Body of pancreas (tissue), 4 donors: ENCODE measurements at regions not wholly inside any gene's neighbourhood (a gene's known extent, or its start where the extent isn't known, plus 50 kb on each side); places are given as distances from the start of the nearest gene placed in this dataset.
"Not testable (repeated sequence)": the region's sequence is repeated elsewhere in the genome, so short reads cannot be mapped to it uniquely, and the experiment has no call there.

Experiments used
- ATAC-seq: fragments of 150-250 bp; one replicate; pipeline ENCODE4 v1.9.1; 2016
- DNase-seq, 4 donors: peaks; one replicate each; pipeline ENCODE4 v3.0.0-alpha.2; 2019
- H3K27ac ChIP-seq, 4 donors: fragments of 200-600 bp; sonication (generic); 1 replicate in 3 of 4; 2 replicates in 1 of 4; pipeline versions ENCODE4 v1.5.1 to v1.6.1; 2016 to 2019; ENCODE audit warnings: mild to moderate bottlenecking in 1 of 4, mixed read lengths in 1 of 4, moderate library complexity in 1 of 4
- H3K27me3 ChIP-seq, 2 donors: fragments of 200-600 bp; sonication (generic); one replicate each; pipeline ENCODE4 v1.6.0; 2016; ENCODE audit warnings: mild to moderate bottlenecking in 1 of 2
- H3K36me3 ChIP-seq, 2 donors: fragments of 200-600 bp; sonication (generic); replicated peaks in 1 of 2; 2 replicates each; pipeline ENCODE4 v1.5.1; 2016; ENCODE audit warnings: low read depth in 2 of 2; ENCODE audit not compliant: insufficient read depth in 1 of 2
- H3K4me1 ChIP-seq: fragments of 200-600 bp; sonication (generic); one replicate; pipeline ENCODE4 v1.6.0; 2016
- H3K4me3 ChIP-seq, 2 donors: fragments of 200-600 bp; sonication (generic); 1 replicate in 1 of 2; 2 replicates in 1 of 2; pipeline ENCODE4 v1.5.1; 2016 to 2019
- H3K9me3 ChIP-seq, 3 donors: fragments of 200-600 bp; sonication (generic); 1 replicate in 2 of 3; 2 replicates in 1 of 3; pipeline ENCODE4 v1.5.1; 2016
- CTCF ChIP-seq, 7 experiments: fragments of 450-650 bp in 4 of 7; fragments of 200-600 bp in 3 of 7; sonication (generic) in 3 of 7; IDR thresholded peaks; one replicate each; pipeline ENCODE4 v1.5.1; 2016 to 2019; ENCODE audit warnings: antibody characterized with exemption in 7 of 7
- POLR2A ChIP-seq, 3 donors: fragments of 450-650 bp; IDR thresholded peaks; one replicate each; pipeline ENCODE4 v1.6.1; 2016; ENCODE audit warnings: antibody characterized with exemption in 3 of 3, mild to moderate bottlenecking in 2 of 3
- WGBS, 2 donors: methylation state at CpG; one replicate each; pipeline ENCODE4 v1.1.5; 2017; 5-methylcytosine and 5-hydroxymethylcytosine counted together
- intact Hi-C: fragments of 100-400 bp; cut with DNase I; formaldehyde crosslinking; loops from one replicate; pipeline ENCODE4 v1.15.1; 2023

GRCh38 chr10:81728692-81729091 is 146.3 kb upstream of the NRG3 start:
- intact Hi-C loops, result no loop called here
- Histone ChIP-seq H3K36me3 (no peaks in the 10 kb centered on the region), H3K27me3 (no peaks in the 10 kb centered on the region), H3K4me3 (no peak overlapping the region), H3K4me1 (no peaks in the 10 kb centered on the region), H3K27ac (no peak overlapping the region), H3K9me3 (no peaks in the 10 kb centered on the region)
- DNase-seq, result no peak
- TF ChIP-seq CTCF (IDR thresholded peaks at IDR 0.05) (no peak), POLR2A (IDR thresholded peaks at IDR 0.05) (no peak)
- WGBS, 2 donors, result 69 to 75% methylated on average over 1 of the region's 1 CpG
- ATAC-seq, result no peak

GRCh38 chr10:81730891-81731290 is 144.1 kb upstream of the NRG3 start:
- Histone ChIP-seq H3K36me3 (no peaks in the 10 kb centered on the region), H3K27me3 (no peaks in the 10 kb centered on the region), H3K9me3 (no peaks in the 10 kb centered on the region), H3K27ac (no peak overlapping the region), H3K4me3 (no peak overlapping the region), H3K4me1 (no peaks in the 10 kb centered on the region)
- no peak for ATAC-seq
- no peak for DNase-seq
- intact Hi-C loops, result no loop called here
- TF ChIP-seq POLR2A (IDR thresholded peaks at IDR 0.05) (no peak), CTCF (IDR thresholded peaks at IDR 0.05) (no peak)
- 8% methylated on average over 1 of the region's 1 CpG; no CpG with 5 or more reads in 1 of the 2 donors for WGBS, 2 donors

GRCh38 chr10:81733542-81733941 is 141.5 kb upstream of the NRG3 start:
- WGBS, 2 donors, result 14 to 31% methylated on average over 1 of the region's 1 CpG
- H3K36me3 ChIP-seq, result no peaks in the 10 kb centered on the region
- intact Hi-C loops, result no loop called here
- TF ChIP-seq POLR2A (IDR thresholded peaks at IDR 0.05) (no peak), CTCF (IDR thresholded peaks at IDR 0.05) (no peak)
- H3K27me3 ChIP-seq, result no peaks in the 10 kb centered on the region
- no peak for ATAC-seq
- no peaks in the 10 kb centered on the region for H3K4me1 ChIP-seq
- no peak for DNase-seq
- H3K4me3 ChIP-seq, result no peak overlapping the region
- no peak overlapping the region for H3K27ac ChIP-seq
- no peaks in the 10 kb centered on the region for H3K9me3 ChIP-seq

- DNase-seq, H3K36me3 ChIP-seq, H3K9me3 ChIP-seq, H3K4me3 ChIP-seq, H3K4me1 ChIP-seq, H3K27ac ChIP-seq, H3K27me3 ChIP-seq, intact Hi-C loops, ATAC-seq: not testable (repeated sequence)
- WGBS, 2 donors, result 68 to 70% methylated on average over 9 of the region's 9 CpGs
Measured at GRCh38 chr10:81735167-81735566, 139.8 kb upstream of the NRG3 start.

GRCh38 chr10:81759111-81759510 is 115.9 kb upstream of the NRG3 start:
- intact Hi-C loops, result no loop called here
- no peak overlapping the region for H3K27ac ChIP-seq
- DNase-seq (no peak), ATAC-seq (no peak)
- no peak overlapping the region for H3K4me3 ChIP-seq
- WGBS, 2 donors, result 91 to 98% methylated on average over 2 of the region's 2 CpGs
- no peaks in the 10 kb centered on the region for H3K9me3 ChIP-seq
- H3K4me1 ChIP-seq, result no peaks in the 10 kb centered on the region
- H3K27me3 ChIP-seq, result no peaks in the 10 kb centered on the region
- H3K36me3 ChIP-seq, result no peaks in the 10 kb centered on the region
- TF ChIP-seq POLR2A (IDR thresholded peaks at IDR 0.05) (no peak), CTCF (IDR thresholded peaks at IDR 0.05) (no peak)
